ENCODE measurements at regions not wholly inside any gene's neighbourhood (a gene's known extent, or its start where the extent isn't known, plus 50 kb on each side); places are given as distances from the start of the nearest gene placed in this dataset.

DNA sequence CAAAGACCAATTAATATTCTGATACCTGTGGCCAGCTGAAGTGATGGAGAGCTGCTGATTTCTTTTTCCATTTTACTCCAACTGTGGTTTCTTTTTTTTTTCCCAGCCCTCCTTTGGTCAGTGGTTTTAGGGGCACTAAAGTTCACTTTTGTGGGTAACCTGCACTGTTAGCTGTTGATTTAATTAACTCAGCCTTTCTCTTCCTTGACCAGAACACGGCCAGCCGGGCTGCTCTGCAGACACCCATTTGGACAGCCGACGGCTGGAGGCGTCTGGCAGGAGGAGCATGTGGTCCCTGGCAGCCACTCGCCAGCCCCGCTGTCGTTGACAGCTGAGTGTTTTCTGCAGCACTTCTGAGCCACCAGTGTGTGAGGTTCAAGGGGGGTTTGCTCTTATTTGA lies 136.2 kb upstream of the RUNX3 start:
- TF ChIP-seq, protein P1, sequence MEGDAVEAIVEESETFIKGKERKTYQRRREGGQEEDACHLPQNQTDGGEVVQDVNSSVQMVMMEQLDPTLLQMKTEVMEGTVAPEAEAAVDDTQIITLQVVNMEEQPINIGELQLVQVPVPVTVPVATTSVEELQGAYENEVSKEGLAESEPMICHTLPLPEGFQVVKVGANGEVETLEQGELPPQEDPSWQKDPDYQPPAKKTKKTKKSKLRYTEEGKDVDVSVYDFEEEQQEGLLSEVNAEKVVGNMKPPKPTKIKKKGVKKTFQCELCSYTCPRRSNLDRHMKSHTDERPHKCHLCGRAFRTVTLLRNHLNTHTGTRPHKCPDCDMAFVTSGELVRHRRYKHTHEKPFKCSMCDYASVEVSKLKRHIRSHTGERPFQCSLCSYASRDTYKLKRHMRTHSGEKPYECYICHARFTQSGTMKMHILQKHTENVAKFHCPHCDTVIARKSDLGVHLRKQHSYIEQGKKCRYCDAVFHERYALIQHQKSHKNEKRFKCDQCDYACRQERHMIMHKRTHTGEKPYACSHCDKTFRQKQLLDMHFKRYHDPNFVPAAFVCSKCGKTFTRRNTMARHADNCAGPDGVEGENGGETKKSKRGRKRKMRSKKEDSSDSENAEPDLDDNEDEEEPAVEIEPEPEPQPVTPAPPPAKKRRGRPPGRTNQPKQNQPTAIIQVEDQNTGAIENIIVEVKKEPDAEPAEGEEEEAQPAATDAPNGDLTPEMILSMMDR (IDR thresholded peaks at IDR 0.05), result no peak
- TF ChIP-seq ZFX (IDR thresholded peaks at IDR 0.05; ENCODE audit: borderline replicate concordance), result no peak
